Psoas muscle (tissue), 7 donors: ENCODE measurements at regions not wholly inside any gene's neighbourhood (a gene's known extent, or its start where the extent isn't known, plus 50 kb on each side); places are given as distances from the start of the nearest gene placed in this dataset.
A peak's percentile ranks its signal among the peaks of the same experiment; 100 is the strongest.

ENCODE experiments used
- ATAC-seq, 4 donors: fragments of 200-7000 bp; cut with Tn5 transposase; one replicate each; pipeline ENCODE4 v1.9.1; 2020; ENCODE audit warnings: moderate library complexity in 3 of 4, mild to moderate bottlenecking in 2 of 4
- DNase-seq, 2 donors: peaks; one replicate each; pipeline ENCODE4 v3.0.0-alpha.2; 2020
- H3K27ac ChIP-seq: fragments of 200-600 bp; one replicate; pipeline ENCODE4 v1.8.0; 2022
- H3K27me3 ChIP-seq, 3 donors: fragments of 200-600 bp in 1 of 3; one replicate each; pipeline versions ENCODE4 v1.6.1 to v1.8.0; 2013 to 2022; ENCODE audit warnings: low read length in 2 of 3, mild to moderate bottlenecking in 2 of 3, moderate library complexity in 1 of 3; ENCODE audit not compliant: insufficient read depth in 3 of 3
- H3K36me3 ChIP-seq, 2 donors: fragments of 200-600 bp in 1 of 2; one replicate each; pipeline versions ENCODE4 v1.6.1 to v1.8.0; 2013 to 2022; ENCODE audit warnings: low read depth in 1 of 2, mild to moderate bottlenecking in 1 of 2, moderate library complexity in 1 of 2; ENCODE audit not compliant: insufficient read depth in 1 of 2
- H3K4me1 ChIP-seq: fragments of 200-600 bp; one replicate; pipeline ENCODE4 v1.8.0; 2022
- H3K4me3 ChIP-seq: fragments of 200-600 bp; one replicate; pipeline ENCODE4 v1.8.0; 2022; ENCODE audit warnings: mild to moderate bottlenecking
- H3K9me3 ChIP-seq: fragments of 200-600 bp; one replicate; pipeline ENCODE4 v1.8.0; 2022
- CTCF ChIP-seq: fragments of 200-600 bp; IDR thresholded peaks from one replicate; pipeline ENCODE4 v1.8.0; 2022; ENCODE audit warnings: antibody characterized with exemption
- WGBS, 3 donors: extraction: QIAGEN DNeasy Blood & Tissue Kit; methylation state at CpG; one replicate each; pipeline versions ENCODE4 v1.1.6 to v1.1.7; 2013; 5-methylcytosine and 5-hydroxymethylcytosine counted together
- intact Hi-C, 2 donors: fragments of 100-400 bp; cut with DNase I; formaldehyde crosslinking; loops; one replicate each; pipeline versions ENCODE4 v1.11.0 to v1.14.2; 2022
- donor health status: healthy with polysubstance abuse.
- donor health status: DM: no; HTN: no; CAD: no; lungs with moderate emphysema.
- donor health status: Bipolar disorder and iron deficiency.
- donor health status: healthy.
- donor health status: DM: yes; HTN: yes; CAD: no.
- donor health status: DM: no; HTN: no; CAD: no.
- donor health status: DM: yes; HTN: yes; CAD: no.

GRCh38 chr15:62453981-62454380 is 288.9 kb upstream of the C2CD4B start:
- peak overlapping the region; percentile 86 for H3K27ac ChIP-seq
- no peaks in the 10 kb centered on the region for H3K9me3 ChIP-seq
- peaks cover 53% of the 10 kb centered on the region for H3K4me1 ChIP-seq
- H3K4me3 ChIP-seq: peak overlapping the region; percentile 4
- DNase-seq (no peak), ATAC-seq (no peak)
- intact Hi-C loops: no loop called here
- no peak for TF ChIP-seq CTCF
- H3K27me3 ChIP-seq: no peaks in the 10 kb centered on the region
- H3K36me3 ChIP-seq: no peaks in the 10 kb centered on the region
- WGBS, 3 donors: 39 to 55% (median 42%) methylated on average over 5 of the region's 5 CpGs

GRCh38 chr15:62454567-62455172 is 289.6 kb upstream of the C2CD4B start:
- ATAC-seq: no peak
- WGBS, 3 donors: 56 to 71% (median 60%) methylated on average over 6 of the region's 6 CpGs
- H3K27me3 ChIP-seq: no peaks in the 10 kb centered on the region
- TF ChIP-seq CTCF: no peak
- H3K4me3 ChIP-seq: peak overlapping the region; percentile 42
- no peaks in the 10 kb centered on the region for H3K36me3 ChIP-seq
- H3K4me1 ChIP-seq: peaks cover 55% of the 10 kb centered on the region
- H3K9me3 ChIP-seq: no peaks in the 10 kb centered on the region
- peak overlapping the region; percentile 86 for H3K27ac ChIP-seq
- no peak for DNase-seq
- intact Hi-C loops: loop anchor here in 1 of 2 donors (5.0 kb wide), 2 partner anchors 62 to 193 kb away; partner anchors contain the start of gene TLN2

GRCh38 chr15:62455441-62455921 is 290.4 kb upstream of the C2CD4B start:
- peak in 1 of 2 donors; percentile 79 for DNase-seq
- H3K36me3 ChIP-seq: no peaks in the 10 kb centered on the region
- H3K27me3 ChIP-seq: no peaks in the 10 kb centered on the region
- peak overlapping the region; percentile 42 for H3K4me3 ChIP-seq
- ATAC-seq: peak; percentile 54 to 71 (median 68)
- H3K9me3 ChIP-seq: no peaks in the 10 kb centered on the region
- peak overlapping the region; percentile 86 for H3K27ac ChIP-seq
- 33 to 48% (median 33%) methylated on average over 11 to 12 of the region's 12 CpGs for WGBS, 3 donors
- no peak for TF ChIP-seq CTCF
- peaks cover 59% of the 10 kb centered on the region for H3K4me1 ChIP-seq
- intact Hi-C loops: loop anchor here in 1 of 2 donors (5.0 kb wide), 2 partner anchors 63 to 192 kb away; partner anchors contain the start of gene TLN2

- Histone ChIP-seq H3K36me3 (no peaks in the 10 kb centered on the region), H3K4me3 (peak overlapping the region; percentile 42), H3K9me3 (no peaks in the 10 kb centered on the region), H3K27ac (peak overlapping the region; percentile 86), H3K27me3 (no peaks in the 10 kb centered on the region), H3K4me1 (peaks cover 59% of the 10 kb centered on the region)
- 30 to 37% (median 32%) methylated on average over 11 of the region's 11 CpGs for WGBS, 3 donors
- ATAC-seq (peak; percentile 83 to 87 (median 86)), DNase-seq (no peak)
- TF ChIP-seq CTCF: no peak
- intact Hi-C loops: loop anchor here in 1 of 2 donors (5.0 kb wide), 2 partner anchors 64 to 191 kb away; partner anchors contain the start of gene TLN2
Observed at GRCh38 chr15:62456011-62456920, 291.2 kb upstream of the C2CD4B start.
